HG03060 (cell line): ENCODE measurements at regions not wholly inside any gene's neighbourhood (a gene's known extent, or its start where the extent isn't known, plus 50 kb on each side); places are given as distances from the start of the nearest gene placed in this dataset.

Experiments used
- ATAC-seq: cut with Tn5 transposase; IDR thresholded peaks from one replicate; pipeline ENCODE4 v1.9.1; 2021; ENCODE audit warnings: low read depth, moderate number of reproducible peaks; ENCODE audit not compliant: unreplicated experiment

DNA sequence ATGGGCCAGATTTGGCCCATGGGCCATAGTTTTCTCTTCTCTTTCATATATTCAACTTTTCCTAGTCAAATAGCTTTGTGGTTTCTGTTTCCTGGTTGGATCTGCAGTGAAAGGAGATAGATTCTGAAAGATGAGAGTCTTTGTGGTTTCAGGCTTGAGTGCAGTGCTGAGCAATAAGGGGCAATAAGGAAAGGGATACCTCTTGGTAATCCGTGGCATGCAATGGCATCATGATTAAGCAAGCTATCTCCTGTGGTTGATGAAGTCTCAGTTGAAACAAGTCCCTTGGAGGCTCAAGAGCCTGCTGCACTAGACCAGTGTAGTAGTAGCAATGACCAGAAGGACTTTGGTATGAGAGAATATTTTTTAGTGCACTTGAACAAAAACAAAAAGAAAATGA is 187.7 kb upstream of the CNTNAP2 start:
- ATAC-seq: no peak

DNA sequence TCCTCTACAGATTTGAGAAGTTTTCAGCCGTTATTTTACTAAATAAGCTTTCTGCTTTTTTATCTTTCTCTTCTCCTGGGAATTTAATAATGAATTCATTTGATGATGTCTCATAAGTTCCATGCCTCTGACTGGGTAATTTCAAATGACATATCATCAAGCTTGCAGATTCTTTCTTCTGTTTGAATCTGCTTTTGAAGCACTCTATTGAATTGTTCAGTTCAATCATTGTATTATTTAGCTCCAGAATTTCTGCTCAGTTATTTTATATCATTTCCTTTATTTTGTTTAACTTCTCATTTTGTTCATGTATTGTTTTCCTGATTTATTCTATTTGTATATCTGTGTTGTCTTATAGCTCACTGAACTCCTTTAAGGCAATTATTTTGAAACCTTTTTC is 196.9 kb upstream of the CNTNAP2 start:
- no peak for ATAC-seq

DNA sequence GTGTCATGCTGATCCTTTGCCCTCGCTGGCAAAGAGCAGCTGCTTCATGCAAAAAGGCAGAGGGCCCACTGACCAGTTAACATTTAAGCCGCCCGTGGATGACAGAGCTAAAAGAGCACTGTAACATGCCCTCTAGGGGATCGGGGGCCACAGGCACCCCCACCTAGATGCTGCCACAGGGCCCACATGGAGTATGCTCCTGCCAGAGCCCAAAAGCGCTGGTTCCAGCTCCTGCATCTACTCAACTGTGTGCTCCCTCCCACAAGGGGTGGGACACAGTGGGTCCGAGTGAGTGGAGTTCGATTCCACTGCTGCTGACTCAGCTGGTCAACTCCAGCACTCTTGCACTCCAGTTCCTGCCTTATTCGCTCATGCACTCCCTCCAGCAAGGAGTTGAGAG is 199.8 kb upstream of the CNTNAP2 start:
- ATAC-seq: no peak

DNA sequence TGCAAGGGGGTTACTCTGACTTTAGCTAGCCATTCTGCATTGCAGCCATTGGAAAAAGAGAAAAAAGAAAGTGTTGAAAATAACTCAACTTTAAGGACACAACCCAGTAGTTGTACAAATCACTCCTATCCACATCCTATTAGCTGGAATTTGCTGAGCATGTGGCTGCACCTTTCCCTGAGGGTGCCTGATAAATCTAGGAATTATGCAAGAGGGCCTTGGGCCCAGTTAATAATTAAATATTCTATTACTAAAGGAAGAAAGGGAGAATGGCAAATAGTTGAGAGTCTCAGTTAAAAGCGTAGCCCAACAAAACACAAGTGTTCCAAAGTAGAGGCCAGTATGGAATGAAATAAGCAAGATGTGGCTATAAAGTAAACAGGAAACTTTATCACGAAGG is 200.9 kb upstream of the CNTNAP2 start:
- ATAC-seq: no peak

DNA sequence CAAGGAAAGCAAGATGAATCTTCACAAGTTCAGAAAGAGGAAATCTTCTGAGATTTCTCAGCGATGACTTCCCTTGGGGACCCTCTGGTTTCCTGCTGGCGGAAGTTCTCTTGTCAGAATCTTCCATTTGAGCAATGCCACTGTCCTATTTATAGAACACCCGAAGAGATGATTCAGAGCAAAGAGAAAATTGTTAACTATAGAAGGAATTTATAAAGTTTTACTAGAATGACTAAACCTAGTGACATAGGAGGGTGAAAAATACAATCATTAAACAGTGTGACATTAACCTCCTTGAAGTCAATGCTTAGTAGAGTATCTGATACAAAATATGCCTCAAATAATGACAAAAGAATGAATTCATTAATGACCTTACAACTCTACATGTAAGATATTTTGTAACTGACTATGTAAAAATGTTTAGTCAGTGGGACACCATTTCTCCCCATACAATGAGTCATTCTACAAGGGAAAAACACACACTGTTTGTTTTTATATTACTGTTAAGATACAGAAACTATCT is 206.5 kb upstream of the CNTNAP2 start:
- ATAC-seq: peak; percentile 77

DNA sequence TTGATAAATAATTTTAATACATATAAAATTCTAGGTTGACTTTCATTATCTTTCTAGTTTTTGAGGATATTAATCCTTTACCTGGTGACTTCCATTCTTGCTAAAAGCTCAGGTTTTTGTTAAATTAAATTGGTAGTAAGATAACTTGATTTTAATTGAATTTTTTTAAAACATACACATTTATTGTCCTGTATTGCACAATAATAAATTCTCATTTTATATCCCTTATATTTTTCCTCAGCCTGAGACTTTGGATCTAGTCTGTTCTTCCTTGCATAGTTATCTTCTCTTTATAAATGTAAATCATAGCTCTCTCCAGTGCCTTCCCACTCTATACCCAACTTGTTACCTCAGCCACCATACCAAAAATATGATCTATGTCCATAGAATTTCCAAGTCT is 212.9 kb upstream of the CNTNAP2 start:
- ATAC-seq: no peak

DNA sequence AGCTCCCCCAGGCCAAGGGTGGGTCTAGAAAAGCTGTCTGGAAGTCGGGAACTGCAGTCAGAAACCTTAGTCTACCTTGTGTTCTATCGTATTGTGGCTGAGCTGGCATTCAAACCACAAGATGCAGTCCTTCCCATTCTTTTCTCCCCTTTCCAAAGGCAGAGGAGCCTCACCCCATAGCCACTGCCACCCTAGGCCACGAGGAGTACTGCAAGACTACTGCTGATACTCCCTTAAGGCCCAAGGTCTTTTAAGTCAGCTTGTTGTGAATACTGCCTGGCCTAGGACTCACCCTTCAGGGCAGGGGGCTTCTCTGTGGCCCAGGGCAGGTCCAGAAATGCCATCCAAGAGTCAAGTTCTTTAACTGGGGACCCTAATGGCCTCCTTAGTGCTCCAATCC is 214.5 kb upstream of the CNTNAP2 start:
- ATAC-seq: no peak

DNA sequence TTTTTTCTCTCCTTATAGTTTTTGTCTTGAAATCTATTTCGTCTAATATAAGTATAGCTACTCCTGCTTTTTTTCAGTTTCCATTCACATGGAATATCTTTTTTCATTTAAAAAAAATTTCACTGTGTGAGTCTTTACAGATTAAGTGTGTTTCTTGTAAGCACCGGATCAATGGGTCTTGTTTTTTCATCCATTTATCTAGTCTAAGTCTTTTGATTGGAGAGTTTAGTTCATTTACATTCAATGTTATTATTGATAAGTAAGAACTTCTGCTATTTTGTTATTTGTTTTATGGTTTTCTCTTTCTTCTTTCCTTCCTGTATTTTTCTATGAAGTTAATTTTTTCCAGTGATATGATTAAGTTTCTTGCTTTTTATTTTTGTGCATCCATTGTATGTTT is 216.7 kb upstream of the CNTNAP2 start:
- no peak for ATAC-seq

DNA sequence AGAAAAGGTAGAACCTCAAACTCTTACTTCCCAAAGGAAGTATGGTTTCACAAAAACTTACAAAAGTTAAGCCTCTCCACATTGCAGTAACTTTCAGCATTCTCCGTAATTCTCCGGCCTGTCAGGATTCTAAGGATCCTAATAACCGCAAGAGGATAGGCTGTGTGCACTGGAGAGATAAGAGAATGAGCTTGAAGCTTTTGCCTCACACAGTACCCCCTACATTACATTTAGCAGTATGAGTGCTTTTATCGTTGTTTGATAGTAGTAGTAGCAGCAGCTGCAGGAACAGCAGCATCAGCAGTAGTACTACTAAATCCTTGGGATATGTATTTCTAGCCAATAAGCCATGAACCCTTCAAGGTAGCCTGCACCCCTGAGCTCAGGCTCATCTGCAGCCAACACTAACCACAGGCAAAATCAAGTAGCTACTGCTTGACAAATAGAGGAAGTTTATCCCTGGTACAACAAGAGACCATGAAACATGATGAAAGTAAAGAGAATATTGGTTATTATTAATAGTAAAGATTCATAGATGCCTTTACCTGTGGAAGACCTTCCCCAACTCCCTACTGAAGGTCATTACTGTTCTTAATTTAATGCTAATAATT is 222.6 kb upstream of the CNTNAP2 start:
- ATAC-seq: no peak

DNA sequence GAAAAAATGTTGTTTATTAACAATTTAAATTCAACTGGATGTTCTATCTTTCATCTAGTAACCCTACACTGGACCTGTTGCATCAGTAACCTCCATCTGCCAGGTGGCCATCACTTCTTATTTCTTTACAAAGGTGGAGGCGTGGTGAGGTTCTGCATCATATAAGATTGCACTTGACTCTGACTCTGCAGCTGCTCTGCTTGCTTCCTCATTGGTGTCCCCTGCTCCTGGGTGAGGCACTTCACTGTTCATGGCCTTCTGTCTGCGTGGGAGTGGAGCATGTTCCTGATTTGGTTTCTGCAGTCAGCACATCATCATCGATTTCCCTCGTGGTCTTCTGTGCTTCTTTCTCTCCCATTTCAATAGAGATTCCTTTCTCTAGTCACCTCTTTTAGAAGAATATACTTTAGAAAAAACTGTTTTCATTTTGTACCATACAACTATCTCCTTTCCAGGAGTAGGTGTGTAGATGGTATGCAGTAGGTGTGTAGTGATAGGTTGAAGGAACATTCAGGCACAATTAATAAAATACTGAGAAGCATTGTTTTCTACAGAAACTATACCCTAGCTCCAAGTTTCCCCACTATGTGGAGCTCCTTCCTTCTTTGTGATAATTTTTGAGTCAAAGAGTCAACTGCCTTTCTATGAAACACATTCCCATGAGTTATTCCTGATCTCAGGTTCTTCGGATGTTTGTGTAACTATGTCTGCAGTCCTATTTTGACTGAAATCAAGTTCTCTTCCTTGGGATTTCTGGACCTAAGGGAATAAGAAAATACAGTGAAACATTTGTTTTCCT is 231.7 kb upstream of the CNTNAP2 start:
- ATAC-seq: no peak

DNA sequence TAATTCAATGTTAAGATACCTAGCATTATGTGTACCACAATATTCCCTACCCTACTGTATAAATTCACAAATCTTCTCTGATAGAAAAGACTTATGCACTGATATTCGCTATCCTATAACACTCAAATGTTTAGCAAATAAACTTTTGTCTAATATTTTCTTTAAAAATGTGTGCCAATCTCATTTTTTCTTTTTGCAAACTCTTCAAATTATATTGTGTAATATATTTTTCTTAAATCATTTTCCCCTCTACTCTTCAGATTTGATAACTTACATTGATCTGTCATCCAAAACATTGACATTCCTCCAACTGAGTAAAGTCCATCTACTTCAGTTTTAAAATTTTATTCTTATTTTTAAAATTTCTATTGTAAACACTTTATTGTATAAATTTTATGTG is 240.2 kb upstream of the CNTNAP2 start:
- ATAC-seq: no peak

DNA sequence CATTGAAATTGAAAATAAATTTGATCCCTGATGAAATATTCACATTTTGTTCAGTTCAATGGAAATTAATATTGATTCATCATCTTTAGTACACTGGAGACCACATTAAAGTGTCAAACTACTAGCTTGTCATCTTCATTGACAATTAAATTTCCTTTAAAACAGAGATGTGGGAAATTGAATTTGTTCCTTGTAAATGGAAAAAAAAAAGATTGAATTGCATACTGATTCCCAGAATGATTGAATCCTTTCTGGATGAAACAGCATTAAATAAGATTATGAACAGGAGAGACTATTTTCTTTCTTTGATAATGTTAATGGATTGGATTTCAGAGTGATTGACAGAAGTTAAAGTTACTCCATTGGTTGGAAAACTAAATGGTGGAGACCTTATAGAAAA is 241.3 kb upstream of the CNTNAP2 start:
- no peak for ATAC-seq

DNA sequence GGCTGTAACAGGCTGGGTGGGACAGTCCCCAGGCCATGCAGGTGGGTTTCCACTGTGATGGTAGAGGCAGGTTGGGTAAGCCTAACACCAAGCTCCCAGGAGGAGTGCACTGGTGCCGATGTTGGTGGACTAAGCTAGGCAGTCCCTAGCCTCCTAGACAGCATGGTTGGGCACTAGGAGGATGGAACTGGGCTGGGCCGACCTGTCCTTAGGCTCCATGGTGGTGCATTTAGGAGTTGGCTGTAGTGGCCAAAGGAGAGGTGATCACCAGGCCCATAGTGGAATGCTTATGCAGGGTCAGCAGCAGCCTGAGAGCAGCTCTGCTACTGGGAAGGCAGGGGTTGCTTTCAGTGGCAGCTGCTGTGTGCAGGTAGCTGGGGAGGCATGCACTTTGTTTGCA is 247.7 kb upstream of the CNTNAP2 start:
- no peak for ATAC-seq

DNA sequence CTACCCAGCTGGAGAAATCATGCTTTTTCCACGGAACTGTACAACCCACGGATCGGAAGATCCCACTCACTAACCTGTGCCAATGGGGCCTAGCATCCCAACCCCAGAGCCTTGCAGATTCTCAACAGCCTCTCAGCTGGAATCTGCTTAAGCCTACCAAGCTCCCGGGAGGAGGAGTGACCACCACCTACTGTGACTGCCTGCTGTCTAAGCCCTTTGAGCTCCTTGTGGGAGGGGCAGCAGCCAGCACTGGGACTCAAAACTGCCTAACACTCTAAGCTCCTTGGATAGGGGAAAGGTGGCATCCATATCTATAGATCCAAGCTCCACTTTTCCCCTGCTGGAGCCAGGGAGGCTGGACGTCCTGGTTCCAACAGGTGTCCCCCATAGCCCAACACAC is 254.4 kb upstream of the CNTNAP2 start:
- ATAC-seq: no peak

DNA sequence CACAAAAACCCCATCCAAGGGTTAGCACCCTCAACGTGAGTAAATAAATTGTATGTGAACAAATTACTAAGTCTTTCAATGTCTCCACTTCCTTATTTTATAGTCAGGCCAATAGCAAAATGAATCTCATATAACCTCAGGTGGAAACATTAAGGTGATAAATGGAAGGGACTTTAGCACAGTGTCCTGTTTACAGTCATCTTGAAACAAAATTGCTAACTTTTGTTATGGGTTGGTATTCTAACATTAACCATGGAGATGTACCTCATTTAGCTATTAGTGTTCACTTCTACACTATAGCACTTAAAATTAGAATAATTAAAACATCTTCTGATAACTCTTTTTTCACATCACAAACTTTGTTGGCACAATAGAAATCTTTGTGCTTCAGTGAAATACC is 255.8 kb upstream of the CNTNAP2 start:
- ATAC-seq: no peak

DNA sequence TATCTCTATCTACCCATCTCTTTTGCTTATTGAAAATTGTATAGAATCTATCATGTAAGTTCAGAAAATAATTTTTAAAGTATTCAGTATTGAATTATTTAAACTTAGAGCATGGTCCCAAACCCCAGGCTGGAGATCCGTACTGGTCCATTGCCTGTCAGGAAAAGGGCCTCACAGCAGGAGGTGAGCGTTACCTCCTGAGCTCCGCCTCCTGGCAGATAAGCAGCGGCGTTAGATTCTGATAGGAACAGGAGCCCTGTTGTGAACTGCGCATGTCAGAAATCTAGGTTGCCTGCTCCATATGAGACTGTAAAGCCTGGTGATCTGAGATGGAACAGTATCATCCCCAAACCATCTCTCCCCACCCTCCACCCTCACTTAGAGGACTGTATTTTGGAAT is 266.0 kb upstream of the CNTNAP2 start:
- ATAC-seq: no peak

DNA sequence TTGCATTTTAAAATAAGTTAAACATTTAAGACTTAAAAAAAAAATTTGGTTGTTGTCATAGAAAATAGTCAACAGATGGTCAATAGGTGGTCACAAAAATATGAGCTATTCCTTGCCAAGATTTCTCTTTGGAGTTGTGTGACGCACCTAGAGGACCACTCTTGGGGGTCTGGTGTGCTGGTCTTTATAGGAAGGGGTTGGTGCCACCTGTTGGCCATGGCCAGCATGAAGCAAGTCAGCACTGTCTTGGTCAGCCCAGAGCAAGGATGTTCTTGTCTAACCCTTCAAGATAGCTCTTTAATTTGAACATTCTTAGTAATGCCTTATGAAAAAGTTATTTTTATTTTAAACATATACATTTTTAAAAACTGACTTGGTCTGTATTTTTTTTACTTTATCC is 267.9 kb upstream of the CNTNAP2 start:
- no peak for ATAC-seq

DNA sequence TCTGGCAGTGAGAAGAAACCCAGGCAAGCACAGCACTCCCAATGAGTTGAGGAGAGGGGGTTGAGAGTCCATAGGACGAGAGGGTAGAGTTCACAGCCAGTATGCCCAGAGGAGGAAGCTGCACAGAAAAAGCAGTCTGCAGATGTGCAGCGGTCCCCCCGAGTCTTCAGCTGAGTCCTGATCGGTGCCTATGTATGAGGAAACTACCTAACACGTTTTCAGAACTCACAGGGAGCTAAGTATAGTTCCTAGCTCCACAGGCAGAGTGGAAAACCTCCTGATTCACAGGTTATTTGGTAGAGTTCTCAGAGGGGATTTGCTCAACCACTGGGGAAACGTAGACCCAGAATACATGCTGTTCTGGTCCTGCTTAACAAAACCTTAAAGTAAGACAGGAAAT is 271.3 kb upstream of the CNTNAP2 start:
- ATAC-seq: no peak

DNA sequence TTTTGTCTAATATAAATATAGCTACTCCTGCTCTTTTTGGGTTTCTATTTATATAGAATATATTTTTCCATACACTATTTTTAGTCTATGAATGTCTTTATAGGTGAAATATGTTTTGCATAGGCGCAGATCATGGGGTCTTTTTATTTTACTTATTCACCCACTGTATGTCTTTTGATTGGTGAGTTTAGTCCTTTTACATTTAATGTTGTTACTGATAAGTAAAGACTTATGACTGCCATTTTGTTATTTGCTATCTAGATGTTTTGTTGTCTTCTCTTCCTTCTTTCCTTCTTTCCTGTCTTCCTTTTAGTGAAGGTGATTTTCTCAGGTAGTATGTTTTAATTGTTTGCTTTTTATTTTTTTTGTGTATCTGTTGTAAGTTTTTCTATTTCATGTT is 276.8 kb upstream of the CNTNAP2 start:
- no peak for ATAC-seq

DNA sequence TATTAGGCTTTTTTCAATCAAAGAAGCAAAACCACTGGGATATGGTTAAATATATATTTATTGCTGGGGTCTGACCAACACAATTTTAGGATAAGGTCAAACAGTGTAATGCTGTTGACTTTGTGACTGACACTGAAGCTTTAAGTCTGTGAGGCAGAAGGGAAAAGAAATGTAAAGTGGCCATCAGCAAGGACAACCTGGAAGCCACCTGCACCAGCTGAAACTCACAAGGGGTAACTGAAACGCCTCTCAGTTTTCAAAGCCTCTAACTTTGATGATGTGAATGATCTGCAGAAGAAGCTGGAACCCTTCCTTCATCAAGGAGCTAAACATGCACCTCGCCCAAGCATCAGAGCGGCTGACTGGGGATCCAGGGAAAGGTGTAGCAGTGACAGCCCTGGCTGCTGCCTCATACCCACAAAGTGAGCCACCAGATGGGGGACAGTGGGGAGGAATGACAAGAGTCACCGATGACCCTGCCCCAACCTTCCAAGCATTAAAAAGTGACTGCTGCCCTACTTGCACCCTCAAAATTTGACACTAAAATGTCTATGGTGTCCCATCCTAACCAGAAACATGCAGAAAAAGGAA is 284.9 kb upstream of the CNTNAP2 start:
- no peak for ATAC-seq

DNA sequence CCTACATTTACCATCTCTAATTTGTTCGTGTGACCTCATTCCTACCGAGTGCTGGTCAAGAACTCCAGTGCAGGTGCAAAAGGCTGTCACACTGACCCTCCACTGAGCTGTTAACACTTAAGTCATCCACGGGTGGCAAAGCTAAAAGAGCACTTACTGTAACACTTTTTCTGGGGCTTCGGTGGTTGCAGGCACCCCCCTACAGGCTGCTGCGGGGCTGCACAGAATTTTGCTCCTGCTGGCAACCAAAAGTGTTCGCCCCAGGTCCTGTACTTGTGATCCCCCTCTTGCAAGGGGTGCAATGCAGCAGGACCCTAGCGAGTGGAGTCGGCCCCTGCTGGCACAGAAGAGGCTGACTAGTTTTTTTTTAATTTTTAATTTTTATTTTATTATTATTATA is 298.9 kb upstream of the CNTNAP2 start:
- no peak for ATAC-seq

DNA sequence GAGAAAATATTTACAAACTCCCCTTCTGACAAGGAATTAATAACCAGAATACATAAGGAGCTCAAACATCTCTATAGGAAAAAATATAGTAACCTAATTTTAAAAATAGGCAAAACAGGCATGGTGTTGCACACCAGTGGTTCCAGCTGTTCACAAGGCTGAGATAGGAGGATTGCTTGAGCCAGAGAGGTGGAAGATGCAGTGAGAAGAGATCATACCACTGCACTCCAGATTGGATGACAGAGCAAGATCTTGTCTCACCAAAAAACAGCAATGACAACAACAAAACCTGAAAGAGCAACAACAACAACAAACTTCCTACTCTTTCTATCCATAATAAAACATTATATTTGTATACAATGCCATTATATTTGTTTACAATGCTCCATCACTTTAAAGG is 304.4 kb upstream of the CNTNAP2 start:
- ATAC-seq: no peak
